Smooth muscle cell (in vitro differentiated cells): ENCODE measurements at regions not wholly inside any gene's neighbourhood (a gene's known extent, or its start where the extent isn't known, plus 50 kb on each side); places are given as distances from the start of the nearest gene placed in this dataset.

ENCODE experiments used
- DNase-seq: peaks from one replicate; lab custom pipeline; 2025; ENCODE audit not compliant: unreplicated experiment; lab: John Stamatoyannopoulos, UW
- H2AFZ ChIP-seq: fragments of 200-600 bp; sonication (generic); 2 replicates; pipeline ENCODE4 v1.6.0; 2016; ENCODE audit warnings: antibody characterized with exemption, low read depth, mild to moderate bottlenecking
- H3F3A ChIP-seq: fragments of 200-600 bp; sonication (generic); 2 replicates; pipeline ENCODE4 v1.6.0; 2017; ENCODE audit warnings: antibody characterized with exemption, low read depth
- H3K27ac ChIP-seq: fragments of 200-600 bp; sonication (generic); 2 replicates; pipeline ENCODE4 v1.5.1; 2016; ENCODE audit warnings: low read depth, mild to moderate bottlenecking
- H3K27me3 ChIP-seq: fragments of 200-600 bp; sonication (generic); 2 replicates; pipeline ENCODE4 v1.6.1; 2016; ENCODE audit warnings: low read depth, mild to moderate bottlenecking
- H3K36me3 ChIP-seq: fragments of 200-600 bp; sonication (generic); 2 replicates; pipeline ENCODE4 v1.5.1; 2016; ENCODE audit warnings: low read depth
- H3K4me1 ChIP-seq: fragments of 200-600 bp; sonication (generic); 2 replicates; pipeline ENCODE4 v1.5.1; 2016; ENCODE audit warnings: low read depth
- H3K4me2 ChIP-seq: fragments of 200-600 bp; sonication (generic); 2 replicates; pipeline ENCODE4 v1.6.0; 2016; ENCODE audit warnings: mild to moderate bottlenecking
- H3K4me3 ChIP-seq: fragments of 200-600 bp; sonication (generic); 2 replicates; pipeline ENCODE4 v1.5.1; 2016; ENCODE audit warnings: mild to moderate bottlenecking
- H3K79me2 ChIP-seq: fragments of 200-600 bp; sonication (generic); 2 replicates; pipeline ENCODE4 v1.6.0; 2016; ENCODE audit warnings: low read depth, mild to moderate bottlenecking
- H3K9ac ChIP-seq: fragments of 200-600 bp; sonication (generic); 2 replicates; pipeline ENCODE4 v1.6.0; 2016; ENCODE audit warnings: low read depth
- H3K9me3 ChIP-seq: fragments of 200-600 bp; sonication (generic); replicated peaks from 2 replicates; pipeline ENCODE4 v1.5.1; 2016; ENCODE audit warnings: low read depth
- H4K20me1 ChIP-seq: fragments of 200-600 bp; sonication (generic); 2 replicates; pipeline ENCODE4 v1.6.0; 2016; ENCODE audit warnings: low read depth
- WGBS: methylation state at CpG from one replicate; pipeline ENCODE4 v1.1.7; 2016; ENCODE audit warnings: low lambda C conversion rate; 5-methylcytosine and 5-hydroxymethylcytosine counted together
- TF ChIP-seq, protein P1 (sequence below): fragments of 200-600 bp; sonication (generic); IDR thresholded peaks from 2 replicates; pipeline ENCODE4 v1.5.1; 2017; ENCODE audit warnings: borderline replicate concordance, mild to moderate bottlenecking, antibody characterized with exemption; ENCODE audit not compliant: insufficient read depth, poor library complexity, severe bottlenecking

DNA sequence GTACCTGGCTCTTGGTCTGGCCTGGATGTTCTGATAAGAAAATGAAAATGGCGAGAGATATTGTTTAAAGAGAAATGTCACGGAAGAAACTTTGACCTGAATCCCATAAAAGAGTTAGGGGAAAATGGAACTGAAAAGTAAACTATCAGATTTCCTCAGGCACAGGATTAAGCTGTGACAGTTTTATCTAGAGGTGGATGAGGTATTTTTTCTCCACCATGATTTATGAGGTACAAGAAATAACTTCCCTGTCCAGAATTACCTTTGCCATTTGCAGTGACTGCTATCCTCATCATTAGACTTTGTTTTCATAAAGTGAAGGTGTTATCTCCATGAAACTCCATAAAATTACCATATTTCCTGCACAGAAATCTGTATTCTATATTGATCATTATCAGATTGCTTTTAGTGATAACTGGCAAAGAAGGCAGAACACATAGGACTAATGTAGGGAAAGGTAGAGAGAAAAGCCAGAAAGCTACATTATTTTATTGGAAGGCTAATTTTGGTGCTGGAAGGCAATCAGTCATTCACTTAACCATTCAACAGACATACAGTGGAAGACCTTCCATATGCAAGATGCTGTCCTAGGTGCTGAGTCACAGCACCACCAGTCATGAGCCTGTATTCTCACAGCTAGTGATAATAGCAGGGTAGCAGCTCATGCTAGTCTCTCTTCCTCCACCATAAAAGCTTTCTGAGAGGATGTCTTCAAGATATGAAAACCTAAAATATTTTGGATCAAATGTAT, 427.3 kb upstream of the CITED2 start:
- Histone ChIP-seq H3K9me3 (no peaks in the 10 kb centered on the region), H3K79me2 (no peaks in the 10 kb centered on the region), H3K36me3 (no peaks in the 10 kb centered on the region), H3K4me1 (no peaks in the 10 kb centered on the region), H3K27ac (no peak overlapping the region), H3K9ac (no peak overlapping the region), H3K27me3 (no peaks in the 10 kb centered on the region), H3K4me2 (no peak overlapping the region), H4K20me1 (no peaks in the 10 kb centered on the region), H3K4me3 (no peak overlapping the region), H3F3A (no peaks in the 10 kb centered on the region), H2AFZ (no peak overlapping the region)
- 93% methylated on average over 2 of the region's 2 CpGs for WGBS
- TF ChIP-seq, protein P1, sequence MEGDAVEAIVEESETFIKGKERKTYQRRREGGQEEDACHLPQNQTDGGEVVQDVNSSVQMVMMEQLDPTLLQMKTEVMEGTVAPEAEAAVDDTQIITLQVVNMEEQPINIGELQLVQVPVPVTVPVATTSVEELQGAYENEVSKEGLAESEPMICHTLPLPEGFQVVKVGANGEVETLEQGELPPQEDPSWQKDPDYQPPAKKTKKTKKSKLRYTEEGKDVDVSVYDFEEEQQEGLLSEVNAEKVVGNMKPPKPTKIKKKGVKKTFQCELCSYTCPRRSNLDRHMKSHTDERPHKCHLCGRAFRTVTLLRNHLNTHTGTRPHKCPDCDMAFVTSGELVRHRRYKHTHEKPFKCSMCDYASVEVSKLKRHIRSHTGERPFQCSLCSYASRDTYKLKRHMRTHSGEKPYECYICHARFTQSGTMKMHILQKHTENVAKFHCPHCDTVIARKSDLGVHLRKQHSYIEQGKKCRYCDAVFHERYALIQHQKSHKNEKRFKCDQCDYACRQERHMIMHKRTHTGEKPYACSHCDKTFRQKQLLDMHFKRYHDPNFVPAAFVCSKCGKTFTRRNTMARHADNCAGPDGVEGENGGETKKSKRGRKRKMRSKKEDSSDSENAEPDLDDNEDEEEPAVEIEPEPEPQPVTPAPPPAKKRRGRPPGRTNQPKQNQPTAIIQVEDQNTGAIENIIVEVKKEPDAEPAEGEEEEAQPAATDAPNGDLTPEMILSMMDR = no peak
- no peak for DNase-seq

DNA sequence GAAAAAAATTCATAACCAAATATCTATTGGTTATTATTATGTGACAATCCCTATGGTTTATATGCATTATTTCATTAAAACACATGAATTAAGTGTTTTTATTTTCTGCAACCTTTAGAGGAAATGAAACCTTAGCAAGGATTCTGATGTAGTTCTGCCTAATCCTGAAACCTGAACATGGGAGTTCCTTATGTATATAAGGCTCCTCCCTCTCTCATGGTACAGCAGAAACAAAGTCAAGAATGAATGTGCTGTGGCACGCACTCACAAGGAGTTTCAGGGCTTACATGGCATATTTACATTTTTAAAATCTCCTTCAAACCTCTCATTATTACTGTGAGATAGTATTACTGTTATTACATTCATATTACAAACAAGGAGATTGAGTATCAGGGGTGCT, 426.4 kb upstream of the CITED2 start:
- H3K36me3 ChIP-seq = no peaks in the 10 kb centered on the region
- H3K4me2 ChIP-seq = no peak overlapping the region
- no peaks in the 10 kb centered on the region for H3K9me3 ChIP-seq
- TF ChIP-seq, protein P1 = no peak
- 91% methylated on average over 1 of the region's 1 CpG for WGBS
- H3F3A ChIP-seq = no peaks in the 10 kb centered on the region
- no peak for DNase-seq
- no peak overlapping the region for H3K27ac ChIP-seq
- no peaks in the 10 kb centered on the region for H4K20me1 ChIP-seq
- H3K27me3 ChIP-seq = no peaks in the 10 kb centered on the region
- no peak overlapping the region for H2AFZ ChIP-seq
- no peak overlapping the region for H3K9ac ChIP-seq
- no peak overlapping the region for H3K4me3 ChIP-seq
- no peaks in the 10 kb centered on the region for H3K79me2 ChIP-seq
- H3K4me1 ChIP-seq = no peaks in the 10 kb centered on the region

DNA sequence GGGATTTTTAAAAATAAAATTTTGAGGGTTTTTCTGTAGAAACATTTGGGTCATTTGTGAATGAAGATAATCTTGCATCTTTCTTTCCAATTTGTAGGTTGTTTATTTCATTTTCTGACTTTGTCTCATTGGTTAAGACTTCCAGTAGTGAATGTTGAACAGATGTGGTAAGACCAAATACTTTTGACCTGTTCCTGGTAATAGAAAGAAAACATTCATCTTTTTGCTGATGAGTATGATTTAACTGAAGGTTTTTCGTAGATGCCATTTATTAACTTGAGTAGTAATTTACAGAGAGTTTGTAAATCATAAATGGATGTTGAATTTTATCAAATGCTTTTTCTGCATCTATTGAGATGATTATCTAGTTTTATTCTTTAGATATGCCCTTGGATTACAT, 416.1 kb upstream of the CITED2 start:
- no peak overlapping the region for H3K9ac ChIP-seq
- no peaks in the 10 kb centered on the region for H3K36me3 ChIP-seq
- H3K4me3 ChIP-seq = no peak overlapping the region
- TF ChIP-seq, protein P1 = no peak
- H3K27me3 ChIP-seq = no peaks in the 10 kb centered on the region
- H2AFZ ChIP-seq = no peak overlapping the region
- H3K27ac ChIP-seq = no peak overlapping the region
- no peaks in the 10 kb centered on the region for H3K79me2 ChIP-seq
- H3F3A ChIP-seq = no peaks in the 10 kb centered on the region
- no peak for DNase-seq
- no peaks in the 10 kb centered on the region for H3K9me3 ChIP-seq
- WGBS = 82% methylated on average over 1 of the region's 1 CpG
- no peaks in the 10 kb centered on the region for H4K20me1 ChIP-seq
- H3K4me2 ChIP-seq = no peak overlapping the region
- H3K4me1 ChIP-seq = no peaks in the 10 kb centered on the region

DNA sequence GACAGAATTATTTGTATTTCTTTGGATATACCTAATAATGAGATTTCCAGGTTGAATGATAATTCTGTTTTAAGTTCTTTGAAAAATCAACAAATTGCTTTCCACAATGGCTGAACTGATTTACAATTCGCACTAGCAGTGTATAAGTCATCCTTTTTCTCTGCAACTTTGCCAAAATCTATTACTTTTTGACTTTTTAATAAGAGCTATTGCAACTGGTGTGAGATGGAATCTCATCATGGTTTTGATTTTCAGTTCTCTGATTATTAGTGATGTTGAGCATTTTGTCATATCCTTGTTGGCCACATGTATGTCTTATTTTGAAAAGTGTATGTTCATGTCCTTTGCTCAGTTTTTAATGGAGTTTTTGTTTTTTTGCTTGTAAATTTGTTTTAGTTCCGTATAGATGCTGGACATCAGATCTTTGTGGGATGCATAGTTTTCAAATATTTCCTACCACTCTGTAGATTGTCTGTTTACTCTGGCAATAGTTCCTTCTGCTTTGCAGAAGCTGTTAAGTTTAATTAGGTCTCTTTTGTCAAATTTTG, 409.8 kb upstream of the CITED2 start:
- DNase-seq = no peak
- no peaks in the 10 kb centered on the region for H4K20me1 ChIP-seq
- H3K36me3 ChIP-seq = peaks cover 7% of the 10 kb centered on the region
- TF ChIP-seq, protein P1 = no peak
- no peak overlapping the region for H3K4me3 ChIP-seq
- no peak overlapping the region for H3K9ac ChIP-seq
- H3K27ac ChIP-seq = no peak overlapping the region
- WGBS = 87% methylated on average over 2 of the region's 2 CpGs
- H3K27me3 ChIP-seq = no peaks in the 10 kb centered on the region
- no peak overlapping the region for H3K4me2 ChIP-seq
- no peaks in the 10 kb centered on the region for H3F3A ChIP-seq
- H3K4me1 ChIP-seq = no peaks in the 10 kb centered on the region
- no peak overlapping the region for H2AFZ ChIP-seq
- H3K79me2 ChIP-seq = no peaks in the 10 kb centered on the region
- no peaks in the 10 kb centered on the region for H3K9me3 ChIP-seq
